ENCODE measurements at regions not wholly inside any gene's neighbourhood (a gene's known extent, or its start where the extent isn't known, plus 50 kb on each side); places are given as distances from the start of the nearest gene placed in this dataset.
"Not testable (repeated sequence)": the region's sequence is repeated elsewhere in the genome, so short reads cannot be mapped to it uniquely, and the experiment has no call there.

DNA sequence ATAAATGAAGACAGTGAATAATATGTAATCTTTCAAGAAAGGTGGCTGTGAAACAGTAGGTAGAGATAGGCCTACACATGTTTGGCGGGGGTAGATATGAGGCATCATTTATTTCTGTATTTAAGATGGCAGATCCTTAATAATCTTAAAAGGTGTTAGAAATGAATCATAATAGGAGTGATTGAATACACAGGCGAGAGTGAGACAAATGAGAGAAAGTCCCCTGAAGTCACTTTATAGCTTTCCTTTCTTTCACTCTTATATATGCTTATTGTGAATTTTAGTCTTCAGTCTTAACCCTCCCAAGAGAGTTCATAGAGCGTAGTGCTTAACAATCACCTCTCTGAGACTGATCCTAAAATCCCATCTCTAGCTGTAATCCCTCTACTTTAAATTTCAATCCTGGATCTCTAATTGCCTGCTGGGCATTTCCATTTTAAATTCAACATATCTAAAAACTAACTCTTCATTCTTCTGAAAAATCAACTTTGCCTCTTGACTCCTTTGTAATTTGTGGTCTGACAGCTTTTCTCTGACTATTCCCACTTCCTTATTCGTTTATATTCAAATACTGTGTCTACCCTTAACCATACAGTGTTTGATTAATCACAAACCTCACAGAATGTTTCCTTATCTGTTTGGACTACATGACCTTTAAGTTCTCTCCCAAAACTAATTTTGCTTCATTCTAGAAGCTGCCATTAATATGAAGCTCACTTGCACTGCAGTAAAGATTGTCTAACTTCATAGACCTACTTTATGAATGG, 463.7 kb upstream of the FSIP2 start:
- no peak for DNase-seq

DNA sequence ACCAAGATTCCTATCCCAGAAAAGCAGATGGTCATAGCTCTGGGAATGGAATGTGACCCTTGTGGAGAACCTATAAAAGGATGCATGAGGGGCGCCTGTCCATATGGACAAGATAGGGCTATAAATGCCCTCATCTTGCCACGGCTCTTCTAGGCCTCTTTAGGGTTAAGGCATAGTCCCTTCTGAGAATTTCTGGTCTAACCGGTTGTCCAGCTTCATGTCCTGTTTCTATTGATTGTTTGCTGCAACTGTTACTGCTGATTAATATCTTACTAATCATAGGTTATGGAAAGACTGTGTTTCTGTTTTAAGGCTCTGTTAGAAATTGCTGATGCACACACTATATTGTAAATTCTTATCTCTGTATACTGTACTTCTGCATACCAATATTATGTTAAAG, 462.6 kb upstream of the FSIP2 start:
- DNase-seq = not testable (repeated sequence)

DNA sequence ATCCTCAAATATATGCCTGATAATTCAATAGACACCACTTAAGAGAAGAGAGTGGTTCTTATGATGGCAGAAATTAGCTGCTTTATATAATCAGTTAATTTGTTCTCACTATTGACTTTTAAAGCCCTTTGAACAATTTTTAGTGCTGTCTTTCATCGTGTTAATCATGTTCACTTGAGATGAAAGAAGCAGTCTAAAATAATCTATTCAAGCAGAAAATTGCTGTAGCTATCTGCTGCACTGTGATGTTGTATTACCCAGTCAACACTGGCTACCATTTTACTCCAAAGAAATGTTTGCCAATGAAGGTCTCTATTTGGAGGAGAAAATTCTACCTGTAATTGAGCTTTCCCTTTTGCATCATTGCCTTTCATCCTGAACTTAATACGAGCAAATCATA, 459.8 kb upstream of the FSIP2 start:
- no peak for DNase-seq

DNA sequence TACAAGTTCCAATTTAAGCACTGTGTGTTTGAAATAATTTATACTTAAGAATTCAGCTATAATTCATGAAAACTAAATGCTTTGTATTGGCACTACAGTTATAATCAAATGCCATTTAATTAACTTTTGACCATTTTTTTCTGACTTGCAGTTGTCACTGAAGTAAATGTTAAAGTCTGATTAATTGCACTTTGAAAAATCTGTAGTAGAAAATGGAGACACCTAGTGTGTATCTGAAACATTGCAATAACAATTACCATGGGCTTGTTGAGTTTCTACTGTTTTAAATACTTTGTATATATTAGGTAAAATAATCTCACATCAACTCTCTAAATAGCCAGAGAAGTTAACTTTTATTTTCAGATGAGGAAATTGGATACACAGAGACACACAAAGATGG, 458.6 kb upstream of the FSIP2 start:
- DNase-seq = no peak

DNA sequence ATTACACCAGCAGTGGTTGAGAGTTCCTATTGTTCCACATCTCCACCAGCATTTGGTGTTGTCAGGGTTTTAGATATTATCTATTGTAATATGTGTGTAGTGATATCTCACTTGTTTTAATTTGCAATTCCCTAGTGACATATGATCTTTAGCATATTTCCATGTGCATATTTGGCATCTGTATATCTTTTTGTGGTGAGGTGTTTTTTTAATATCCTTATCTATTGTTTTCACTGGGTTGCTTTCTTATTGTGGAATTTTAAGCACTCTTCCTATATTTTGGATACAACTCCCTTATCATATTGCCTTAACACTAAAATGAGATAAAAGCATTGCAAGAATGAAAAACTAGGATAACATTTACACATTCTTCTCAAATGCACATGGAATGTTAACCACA, 453.9 kb upstream of the FSIP2 start:
- no peak for DNase-seq

DNA sequence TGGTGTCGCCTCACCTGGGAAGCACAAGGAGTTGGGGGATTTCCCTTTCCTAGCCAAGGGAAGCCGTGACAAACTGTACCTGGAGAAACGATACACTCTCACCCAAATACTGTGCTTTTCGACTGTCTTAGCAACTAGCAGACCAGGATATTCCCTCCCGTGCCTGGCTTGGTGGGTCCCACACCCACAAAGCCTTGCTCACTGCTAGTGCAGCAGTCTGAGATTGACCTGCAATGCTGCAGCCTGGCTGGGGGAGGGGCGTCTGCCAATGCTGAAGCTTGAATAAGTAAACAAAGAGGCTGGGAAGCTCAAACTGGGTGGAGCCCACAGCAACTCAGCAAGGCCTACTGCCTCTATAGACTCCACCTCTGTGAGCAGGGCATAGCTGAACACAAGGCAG, 448.6 kb upstream of the FSIP2 start:
- not testable (repeated sequence) for DNase-seq

DNA sequence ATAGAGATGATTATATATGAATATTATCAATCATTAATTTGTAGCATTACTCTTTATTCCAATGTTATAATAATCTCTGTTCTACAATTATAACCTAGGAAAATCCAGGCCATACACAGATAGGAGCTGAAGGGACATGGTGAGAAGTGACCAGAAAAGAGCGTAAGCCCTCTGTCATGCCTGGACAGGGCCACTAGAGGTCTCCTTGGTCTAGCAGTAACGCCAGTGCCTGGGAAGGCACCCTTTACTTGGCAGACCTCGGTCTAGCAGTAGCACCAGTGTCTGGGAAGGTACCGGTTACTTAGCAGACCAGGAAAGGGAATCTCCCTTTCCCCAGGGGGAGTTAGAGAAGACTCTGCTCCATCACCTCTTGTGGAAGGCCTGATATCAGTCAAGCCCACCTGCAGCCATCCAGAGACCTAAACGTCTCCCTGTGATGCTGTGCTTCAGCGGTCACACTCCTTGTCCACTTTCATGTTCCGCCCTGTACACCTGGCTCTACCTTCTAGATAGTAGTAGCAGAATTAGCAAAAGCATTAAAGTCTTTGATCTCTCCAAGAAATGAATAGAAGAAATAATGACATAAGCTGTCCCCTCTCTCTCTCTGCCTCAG, 447.5 kb upstream of the FSIP2 start:
- DNase-seq = peak; percentile 31

DNA sequence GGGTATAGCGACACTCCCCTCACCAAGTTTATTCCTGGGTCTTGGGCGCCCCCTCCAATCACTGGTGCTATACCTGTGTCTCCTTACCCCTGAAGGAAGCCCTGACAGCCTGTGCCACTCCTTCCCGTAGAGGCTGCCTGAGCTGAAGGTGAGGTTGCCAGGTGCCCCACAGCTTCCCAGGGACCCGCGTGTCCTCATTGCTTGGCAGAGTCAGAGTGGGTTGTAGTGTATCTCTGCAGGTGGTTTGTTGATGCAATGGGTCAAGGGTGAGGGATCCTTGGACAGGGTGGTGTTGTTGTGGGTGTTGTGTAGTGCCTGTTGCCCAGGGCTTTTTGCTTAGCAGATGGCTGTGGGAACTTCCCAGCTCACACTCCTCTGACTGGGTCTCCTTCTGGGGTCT, 438.7 kb upstream of the FSIP2 start:
- DNase-seq = no peak

DNA sequence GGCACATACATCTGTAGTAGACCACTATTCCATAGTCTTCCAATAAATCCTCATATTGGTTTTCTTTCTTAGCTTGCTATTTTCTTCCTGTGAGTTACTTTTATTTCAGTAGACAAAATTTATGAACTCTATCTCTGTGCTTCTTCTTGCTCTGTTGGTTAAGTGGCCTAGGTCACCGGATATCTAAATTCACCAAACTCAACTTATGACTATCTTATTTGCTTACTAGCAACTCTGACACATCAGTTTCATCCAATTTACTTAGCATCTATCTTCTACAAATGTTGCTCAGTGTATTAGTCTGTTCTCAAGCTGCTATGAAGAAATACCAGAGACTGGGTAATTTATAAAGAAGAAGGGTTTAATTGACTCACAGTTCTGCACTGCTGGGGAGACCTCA, 432.5 kb upstream of the FSIP2 start:
- DNase-seq = no peak

DNA sequence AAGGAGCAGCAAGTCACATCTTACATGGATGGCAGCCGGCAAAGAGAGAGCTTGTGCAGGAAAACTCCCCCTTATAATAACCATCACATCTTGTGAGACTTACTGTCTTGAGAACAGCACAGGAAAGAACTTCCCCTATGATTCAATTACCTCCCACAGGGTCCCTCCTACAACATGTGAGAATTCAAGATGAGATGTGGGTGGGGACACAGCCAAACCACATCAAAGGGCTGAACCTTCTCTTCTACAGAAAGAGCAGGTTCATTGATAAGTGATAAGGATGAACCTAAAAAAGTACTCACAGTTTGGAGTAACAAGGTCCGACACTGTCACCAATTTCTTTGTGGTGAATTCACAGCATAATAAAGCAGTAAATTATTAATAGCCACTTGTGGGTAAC, 422.2 kb upstream of the FSIP2 start:
- no peak for DNase-seq

DNA sequence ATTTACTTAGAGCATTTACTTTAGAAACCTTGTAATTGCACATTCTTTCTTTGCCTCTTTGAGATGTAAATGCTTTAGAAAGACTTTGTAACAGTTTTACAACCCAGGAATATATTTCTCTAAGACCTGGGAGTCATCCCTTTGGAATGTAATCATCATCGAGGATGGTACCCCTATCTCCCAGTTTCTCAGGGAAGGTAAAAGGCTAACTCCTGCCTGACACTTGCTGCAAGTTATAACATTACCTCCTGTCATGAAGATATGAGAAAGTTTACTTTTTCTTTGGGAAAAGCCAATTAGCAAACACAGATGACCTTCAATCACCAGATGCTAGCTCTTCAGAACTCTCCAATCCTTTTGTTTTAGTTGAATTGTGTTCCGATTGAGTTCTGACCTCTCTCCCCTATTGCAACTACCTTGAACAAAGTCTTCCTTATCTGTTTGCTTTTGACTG, 420.3 kb upstream of the FSIP2 start:
- DNase-seq = no peak

DNA sequence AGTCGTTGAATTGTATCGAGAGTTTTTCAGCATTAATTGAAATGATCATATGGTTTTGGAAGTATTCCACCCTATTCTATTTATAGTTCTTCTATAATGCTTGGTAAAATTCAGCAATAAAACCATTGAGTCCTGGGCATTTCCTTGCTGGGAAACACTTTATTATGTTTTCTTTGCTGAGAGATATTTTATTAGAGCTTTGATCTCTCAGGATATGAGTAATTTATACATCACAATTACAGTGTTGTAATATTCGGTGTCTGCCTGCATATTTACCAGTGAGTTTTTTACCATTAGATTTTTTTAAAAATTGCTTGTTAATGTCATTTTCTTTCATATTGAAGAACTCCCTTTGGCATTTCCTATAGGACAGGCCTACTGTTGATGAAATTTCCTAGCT, 402.7 kb upstream of the FSIP2 start:
- no peak for DNase-seq

DNA sequence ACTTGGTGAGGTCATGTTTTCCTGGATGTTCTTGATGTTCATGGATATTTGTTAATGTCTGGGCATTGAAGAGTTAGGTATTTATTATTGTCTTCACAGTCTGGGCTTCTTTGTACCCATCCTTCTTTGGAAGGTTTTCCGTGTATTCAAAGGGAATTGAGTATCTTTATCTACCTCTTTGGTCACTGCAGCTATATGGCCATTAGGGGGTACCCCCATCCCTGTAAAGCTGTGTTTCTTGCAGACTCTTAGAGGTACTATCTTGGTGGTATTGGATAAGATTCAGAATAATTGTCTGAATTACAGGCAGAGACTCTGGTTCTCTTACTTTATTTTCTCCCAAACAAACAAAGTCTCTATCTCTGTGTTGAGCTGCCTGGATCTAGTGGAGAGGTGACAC, 401.6 kb upstream of the FSIP2 start:
- DNase-seq = no peak

DNA sequence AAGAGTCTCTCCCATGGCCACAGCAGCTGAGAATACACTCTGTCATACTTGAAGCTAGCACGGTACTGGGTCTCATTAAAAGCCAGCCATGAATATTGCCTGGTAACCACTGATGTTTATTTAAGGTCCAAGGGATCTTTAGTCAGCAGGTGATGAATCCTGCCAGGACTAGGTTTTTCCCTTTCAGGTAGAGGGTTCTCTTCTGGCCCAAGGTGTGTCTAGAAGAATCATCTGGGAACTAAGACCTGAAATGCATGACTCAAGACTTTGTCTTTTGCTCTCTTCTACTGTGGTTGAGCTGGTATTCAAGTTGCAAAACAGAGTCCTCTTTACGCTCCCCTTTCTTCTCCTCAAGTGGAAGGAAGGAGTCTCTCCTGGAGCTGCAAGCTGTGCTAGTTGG, 400.5 kb upstream of the FSIP2 start:
- DNase-seq = no peak

DNA sequence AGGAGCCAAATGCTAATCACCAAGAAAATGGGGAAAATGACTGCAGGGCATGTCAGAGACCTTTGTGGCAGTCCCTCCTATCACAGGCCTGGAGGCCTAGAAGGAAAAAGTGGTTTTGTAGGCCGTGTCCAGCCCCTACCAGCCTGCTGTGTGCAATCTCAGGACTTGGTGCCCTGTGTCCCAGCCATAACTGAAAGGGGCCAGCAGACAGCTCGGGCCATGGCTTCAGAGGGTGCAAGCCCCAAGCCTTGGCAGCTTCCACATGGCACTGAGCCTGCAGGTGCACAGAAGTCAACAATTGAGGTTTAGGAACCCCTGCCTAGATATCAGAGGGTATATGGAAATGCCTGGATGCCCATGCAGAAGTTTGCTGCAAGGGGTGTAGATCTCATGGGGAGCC, 391.2 kb upstream of the FSIP2 start:
- DNase-seq = no peak

DNA sequence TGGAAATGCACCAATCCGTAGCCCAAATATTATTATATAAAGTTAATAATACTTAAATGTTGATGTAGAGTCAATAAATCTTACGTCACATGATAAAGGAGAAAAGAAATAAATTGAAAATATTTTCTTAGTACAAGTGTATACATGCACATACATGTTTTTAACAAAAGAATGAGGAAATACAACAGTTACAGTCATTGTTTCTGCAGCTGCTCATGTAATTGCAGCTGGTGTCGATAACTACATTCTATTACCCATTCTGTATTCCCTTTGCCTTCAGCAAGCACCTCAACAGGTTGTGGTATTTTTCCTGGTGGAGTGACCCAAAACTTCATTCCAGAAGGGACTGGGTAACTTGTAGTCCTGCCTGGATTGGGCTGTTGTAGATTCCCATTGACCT, 377.8 kb upstream of the FSIP2 start:
- DNase-seq = no peak

DNA sequence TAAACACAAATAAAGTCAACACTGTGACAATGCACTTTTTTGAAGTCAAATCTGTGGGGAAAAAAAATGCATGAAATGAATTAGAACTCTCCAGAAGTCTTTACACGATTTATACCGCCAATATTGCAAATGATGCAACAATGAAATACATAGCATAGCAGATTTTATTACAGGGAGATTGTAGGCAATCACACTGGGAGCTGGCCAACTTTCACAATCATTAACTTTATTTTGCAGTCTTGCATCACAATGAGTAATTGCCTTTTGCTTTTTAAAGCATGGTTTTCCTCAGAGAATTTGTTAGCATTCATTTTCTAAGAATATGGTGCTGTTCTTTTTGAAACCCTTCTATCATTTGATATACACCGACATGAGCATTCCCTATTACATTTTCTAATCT, 366.4 kb upstream of the FSIP2 start:
- no peak for DNase-seq

DNA sequence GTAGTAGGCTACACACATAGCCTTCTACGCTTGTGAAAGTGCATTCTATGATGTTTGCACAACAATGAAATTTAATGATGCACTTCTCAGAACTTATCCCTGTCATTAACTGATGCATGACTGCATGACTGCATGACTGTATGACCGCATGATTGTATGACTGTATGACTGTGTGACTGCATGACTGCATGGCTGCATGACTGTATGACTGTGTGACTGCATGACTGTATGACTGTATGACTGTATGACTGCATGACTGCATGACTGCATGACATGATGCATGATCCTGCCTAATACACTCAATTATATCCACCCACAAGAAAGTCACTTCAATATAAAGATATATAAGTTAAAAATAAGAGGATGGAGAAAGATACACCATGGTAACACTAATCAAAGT, 365.4 kb upstream of the FSIP2 start:
- no peak for DNase-seq

DNA sequence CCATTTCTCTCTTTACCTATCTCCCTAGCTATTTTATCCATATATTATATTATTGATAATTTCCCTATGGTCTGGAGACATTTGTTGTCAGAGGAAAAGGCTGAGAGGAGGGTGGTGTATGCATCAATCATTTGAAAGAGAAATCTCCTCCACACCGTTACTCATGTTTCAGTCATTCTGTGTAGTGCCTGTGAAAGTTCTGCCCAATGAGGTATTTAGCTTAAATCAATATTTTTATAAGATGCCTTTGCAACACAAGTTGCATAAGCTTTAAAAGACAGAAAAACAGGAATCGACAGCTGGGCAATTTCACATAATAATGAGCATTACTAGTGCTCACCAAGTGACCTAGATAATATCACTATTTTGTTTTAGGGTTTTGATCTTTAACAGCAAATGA, 363.7 kb upstream of the FSIP2 start:
- DNase-seq = no peak

DNA sequence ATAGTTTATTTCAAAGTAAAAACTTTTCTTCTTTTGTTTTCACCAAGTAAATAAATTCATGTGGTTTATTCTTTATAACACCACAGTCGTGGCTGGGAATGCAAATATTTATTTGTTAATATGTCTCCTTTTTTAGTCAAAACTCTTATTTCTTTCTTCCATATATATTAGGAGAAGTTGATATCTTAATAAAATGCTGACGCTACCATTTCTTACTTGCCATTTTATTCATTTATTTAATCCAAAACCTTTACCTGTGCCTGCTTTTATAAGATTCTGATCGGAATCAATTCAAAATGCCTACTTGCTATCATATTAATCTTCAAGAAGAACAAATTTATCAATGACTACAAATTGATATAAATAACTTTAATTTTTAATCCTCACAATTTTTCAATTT, 362.9 kb upstream of the FSIP2 start:
- DNase-seq = no peak

DNA sequence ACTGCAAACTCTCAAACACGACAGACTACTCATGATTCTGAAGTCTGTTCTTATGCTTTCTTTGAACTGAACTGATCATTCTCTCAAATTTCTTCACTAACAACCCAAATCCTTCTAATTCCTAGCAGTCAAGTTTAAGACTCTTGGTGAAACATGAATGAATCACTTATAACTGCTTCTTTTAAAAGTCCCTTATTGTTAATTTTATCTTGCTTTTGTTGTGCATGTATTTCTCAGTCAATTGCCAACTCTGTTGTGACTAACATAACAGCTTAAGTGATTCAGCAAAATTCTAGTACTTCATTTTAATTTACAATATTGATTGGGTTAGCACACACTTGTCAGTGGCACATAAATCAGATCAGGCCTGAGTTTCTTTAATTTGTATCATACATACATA, 357.0 kb upstream of the FSIP2 start:
- DNase-seq = no peak

DNA sequence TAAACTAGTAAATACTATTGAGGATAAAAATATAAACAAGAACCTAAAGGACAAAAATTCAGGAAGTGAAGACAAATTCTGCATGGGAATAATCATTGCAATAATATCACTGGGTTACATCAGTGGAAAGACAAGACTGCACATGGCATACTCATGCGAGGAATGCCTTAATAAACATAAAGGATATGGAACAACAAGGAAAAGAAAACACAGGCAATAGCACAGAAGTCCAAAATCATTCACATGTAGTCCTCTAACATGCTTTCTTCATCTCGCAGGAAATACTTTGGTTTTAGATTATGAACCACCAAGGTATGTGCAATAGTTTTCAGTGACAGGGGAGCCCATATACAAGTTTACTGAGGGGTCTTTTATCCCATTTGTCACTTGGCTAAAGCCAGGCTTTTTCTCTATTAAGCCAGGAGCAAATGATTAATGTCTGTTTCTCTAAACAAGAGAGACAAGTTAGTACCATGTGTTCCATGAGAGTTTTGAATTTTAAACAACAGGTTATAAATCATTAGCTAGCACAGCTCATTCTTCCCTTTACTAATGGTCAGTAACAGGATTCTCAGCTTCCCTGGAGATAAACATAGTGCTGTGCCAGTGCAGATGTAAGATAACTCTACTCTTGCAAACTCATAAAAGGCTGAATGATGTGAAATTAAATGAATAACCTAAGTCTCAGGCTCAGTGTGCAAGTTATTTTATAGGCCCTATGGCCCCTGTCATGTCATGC, 353.6 kb upstream of the FSIP2 start:
- no peak for DNase-seq

DNA sequence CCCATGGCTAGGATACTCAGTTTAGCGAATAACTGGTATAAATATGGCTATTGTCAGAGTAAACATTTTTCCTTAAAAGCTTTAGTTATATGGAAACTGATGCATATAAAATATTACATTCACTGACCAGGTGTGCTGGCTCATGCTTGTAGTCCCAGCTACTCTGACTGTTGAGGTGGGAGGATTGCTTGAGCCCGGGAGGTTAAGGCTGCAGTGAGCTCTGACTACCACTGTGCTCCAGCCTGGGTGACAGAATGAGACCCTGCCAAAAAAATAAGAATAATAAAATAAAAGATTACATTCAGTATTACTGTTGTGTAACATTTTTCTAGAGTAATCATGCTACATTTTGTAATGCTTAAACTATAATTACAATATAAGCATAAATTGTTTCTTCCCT, 350.4 kb upstream of the FSIP2 start:
- no peak for DNase-seq

DNA sequence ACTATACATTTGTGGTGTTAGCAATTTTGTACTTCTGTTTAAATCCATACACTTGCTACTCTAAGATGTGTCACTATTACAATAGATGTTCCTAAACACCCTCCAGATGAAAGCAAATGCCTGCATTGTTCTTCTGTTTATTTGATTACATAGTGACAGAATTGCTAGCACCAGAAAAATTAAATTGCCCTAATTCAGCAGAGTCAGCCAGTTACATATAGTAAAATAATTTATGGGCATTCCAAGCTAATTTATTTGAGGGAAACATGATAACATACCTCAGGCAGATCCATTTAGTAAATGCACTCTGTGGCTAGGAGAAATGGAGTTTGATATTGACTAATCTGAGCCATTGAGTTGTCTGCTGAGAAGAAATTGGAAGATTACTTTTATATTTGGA, 347.1 kb upstream of the FSIP2 start:
- no peak for DNase-seq

All from stimulated activated CD4-positive, alpha-beta T cell treated with anti-CD3 and anti-CD28 coated beads, Interleukin-15, amount 100 ng/mL, for 24 hours (primary cell).